GM12892 (cell line): ENCODE measurements at regions not wholly inside any gene's neighbourhood (a gene's known extent, or its start where the extent isn't known, plus 50 kb on each side); places are given as distances from the start of the nearest gene placed in this dataset.

Experiments
- POLR2A ChIP-seq: IDR thresholded peaks from 2 replicates; pipeline ENCODE4 v1.6.1; 2011; ENCODE audit warnings: low read depth, low read length, control low read depth
- POLR2AphosphoS5 ChIP-seq: IDR thresholded peaks from 2 replicates; pipeline ENCODE4 v1.6.1; 2011; ENCODE audit warnings: low read depth, low read length, control low read depth
- TAF1 ChIP-seq: IDR thresholded peaks from 2 replicates; pipeline ENCODE4 v1.6.1; 2011; ENCODE audit warnings: low read depth, mild to moderate bottlenecking, control low read depth, low read length, borderline replicate concordance

- TF ChIP-seq POLR2A (no peak), POLR2AphosphoS5 (no peak), TAF1 (no peak)
These were observed 61.5 kb upstream of the PPM1B start for GRCh38 chr2:44107086-44107740.
